Trophoblast cell (in vitro differentiated cells and primary cell): ENCODE measurements at regions not wholly inside any gene's neighbourhood (a gene's known extent, or its start where the extent isn't known, plus 50 kb on each side); places are given as distances from the start of the nearest gene placed in this dataset.
"Not testable (repeated sequence)": the region's sequence is repeated elsewhere in the genome, so short reads cannot be mapped to it uniquely, and the experiment has no call there.

Experiments
- DNase-seq, 2 donors: peaks; one replicate each; pipeline ENCODE4 v3.0.0-alpha.2; 2016
- H2AFZ ChIP-seq: 2 replicates; pipeline ENCODE4 v1.6.1; 2013; ENCODE audit warnings: low read length, moderate library complexity, mild to moderate bottlenecking; ENCODE audit not compliant: insufficient read depth, poor library complexity
- H2AK5ac ChIP-seq: 2 replicates; pipeline ENCODE4 v1.6.1; 2013; ENCODE audit warnings: mild to moderate bottlenecking, low read length
- H2BK120ac ChIP-seq: 2 replicates; pipeline ENCODE4 v1.6.1; 2013; ENCODE audit warnings: low read length, mild to moderate bottlenecking, moderate library complexity; ENCODE audit not compliant: insufficient read depth, poor library complexity
- H2BK12ac ChIP-seq: 2 replicates; pipeline ENCODE4 v1.6.1; 2013; ENCODE audit warnings: mild to moderate bottlenecking, low read length, moderate library complexity
- H2BK5ac ChIP-seq: 2 replicates; pipeline ENCODE4 v1.6.1; 2013; ENCODE audit warnings: low read length, low read depth, moderate library complexity, mild to moderate bottlenecking; ENCODE audit not compliant: poor library complexity
- H3K14ac ChIP-seq: 2 replicates; pipeline ENCODE4 v1.6.1; 2013; ENCODE audit warnings: mild to moderate bottlenecking, low read length
- H3K18ac ChIP-seq: 2 replicates; pipeline ENCODE4 v1.6.1; 2013; ENCODE audit warnings: mild to moderate bottlenecking, low read length
- H3K23ac ChIP-seq: 2 replicates; pipeline ENCODE4 v1.6.1; 2013; ENCODE audit warnings: low read length
- H3K27ac ChIP-seq: 2 replicates; pipeline ENCODE4 v1.5.1; 2013; ENCODE audit warnings: low read depth, mild to moderate bottlenecking, inconsistent platforms, low read length, moderate library complexity
- H3K27me3 ChIP-seq: 2 replicates; pipeline ENCODE4 v1.6.1; 2013; ENCODE audit warnings: inconsistent platforms, mild to moderate bottlenecking, low read length, moderate library complexity; ENCODE audit not compliant: insufficient read depth
- H3K36me3 ChIP-seq, 2 experiments: 1 replicate in 1 of 2; 2 replicates in 1 of 2; pipeline ENCODE4 v1.6.1; 2013; ENCODE audit warnings: low read length in 2 of 2, mild to moderate bottlenecking in 2 of 2, moderate library complexity in 1 of 2; ENCODE audit not compliant: insufficient read depth in 2 of 2, control insufficient read depth in 1 of 2
- H3K4ac ChIP-seq: 2 replicates; pipeline ENCODE4 v1.6.1; 2013; ENCODE audit warnings: low read depth, mild to moderate bottlenecking, low read length, moderate library complexity
- H3K4me1 ChIP-seq, 2 experiments: 1 replicate in 1 of 2; 2 replicates in 1 of 2; pipeline ENCODE4 v1.6.1; 2013; ENCODE audit warnings: low read length in 2 of 2, mild to moderate bottlenecking in 2 of 2, moderate library complexity in 1 of 2; ENCODE audit not compliant: insufficient read depth in 2 of 2, control insufficient read depth in 1 of 2
- H3K4me2 ChIP-seq: 2 replicates; pipeline ENCODE4 v1.6.1; 2013; ENCODE audit warnings: inconsistent platforms, mild to moderate bottlenecking, low read length, moderate library complexity
- H3K4me3 ChIP-seq: 2 replicates; pipeline ENCODE4 v1.5.1; 2013; ENCODE audit warnings: mild to moderate bottlenecking, low read depth, low read length, inconsistent platforms
- H3K79me1 ChIP-seq: one replicate; pipeline ENCODE4 v1.6.1; 2013; ENCODE audit warnings: low read length
- H3K79me2 ChIP-seq: 2 replicates; pipeline ENCODE4 v1.6.1; 2013; ENCODE audit warnings: low read length, mild to moderate bottlenecking; ENCODE audit not compliant: control insufficient read depth, insufficient read depth, poor library complexity
- H3K9ac ChIP-seq: 2 replicates; pipeline ENCODE4 v1.6.1; 2013; ENCODE audit warnings: mild to moderate bottlenecking, low read length
- H3K9me3 ChIP-seq: 2 replicates; pipeline ENCODE4 v1.6.1; 2013; ENCODE audit warnings: low read depth, mild to moderate bottlenecking, control low read depth, inconsistent platforms, low read length; ENCODE audit not compliant: insufficient read depth
- H4K12ac ChIP-seq: 2 replicates; pipeline ENCODE4 v1.6.1; 2013; ENCODE audit warnings: low read depth, mild to moderate bottlenecking, low read length, moderate library complexity
- H4K8ac ChIP-seq: 2 replicates; pipeline ENCODE4 v1.6.1; 2013; ENCODE audit warnings: low read depth, mild to moderate bottlenecking, low read length, moderate library complexity
- H4K91ac ChIP-seq: one replicate; pipeline ENCODE4 v1.6.1; 2013; ENCODE audit warnings: low read depth, mild to moderate bottlenecking, low read length, moderate library complexity
- WGBS: extraction: QIAGEN DNeasy Blood & Tissue Kit; methylation state at CpG from one replicate; pipeline ENCODE4 v1.1.7; 2013; ENCODE audit warnings: missing lambda C conversion rate; ENCODE audit not compliant: insufficient read length, insufficient coverage; ENCODE audit errors: extremely low coverage; 5-methylcytosine and 5-hydroxymethylcytosine counted together

DNA sequence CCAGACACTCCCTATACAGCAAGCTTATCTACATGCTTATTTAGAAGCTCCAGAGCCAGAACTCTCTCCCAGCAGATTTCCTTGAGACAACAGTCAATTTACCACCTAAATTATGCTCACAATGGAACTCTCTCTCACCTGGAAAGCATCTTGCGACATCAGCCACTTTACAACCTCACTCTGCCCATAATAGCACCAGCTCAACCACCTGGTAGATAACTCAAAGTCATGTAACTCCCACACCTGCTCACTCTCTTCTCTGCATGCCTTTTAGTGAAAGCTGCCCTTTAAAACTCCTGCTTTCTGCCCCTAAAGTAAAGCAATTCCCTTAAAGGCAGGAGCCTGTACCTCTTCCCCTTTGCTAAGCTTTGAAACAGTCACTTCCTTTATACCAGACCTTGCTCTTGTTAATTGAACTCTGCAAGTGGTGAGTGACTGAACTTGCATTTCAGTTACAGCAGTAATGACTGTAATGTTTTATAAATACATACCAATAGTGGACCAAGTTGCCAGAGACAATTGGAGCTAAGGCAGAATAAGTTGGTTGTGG lies 658.8 kb downstream of the NAP1L3 start:
- H3K4me1 ChIP-seq, H3K4me2 ChIP-seq, H3K27me3 ChIP-seq, H4K8ac ChIP-seq, H2AK5ac ChIP-seq, H3K79me2 ChIP-seq, H4K91ac ChIP-seq, H2BK120ac ChIP-seq, H3K4me3 ChIP-seq, H3K14ac ChIP-seq, H3K9ac ChIP-seq, H2AFZ ChIP-seq, H3K27ac ChIP-seq, H4K12ac ChIP-seq, H3K23ac ChIP-seq, H3K18ac ChIP-seq, H3K4ac ChIP-seq, H2BK5ac ChIP-seq, H3K36me3 ChIP-seq, H3K9me3 ChIP-seq, H3K79me1 ChIP-seq, H2BK12ac ChIP-seq: not testable (repeated sequence)
- DNase-seq = peak in 1 of 2 donors; percentile 0
- WGBS = no CpG with 5 or more reads among the region's 1 CpG
